Ectodermal cell (in vitro differentiated cells): ENCODE measurements at regions not wholly inside any gene's neighbourhood (a gene's known extent, or its start where the extent isn't known, plus 50 kb on each side); places are given as distances from the start of the nearest gene placed in this dataset.

Source experiments
- H3K27ac ChIP-seq: 2 replicates; pipeline ENCODE4 v1.7.0; 2013; ENCODE audit warnings: mild to moderate bottlenecking, low read depth, low read length; ENCODE audit not compliant: insufficient read depth, poor library complexity, severe bottlenecking
- H3K27me3 ChIP-seq: 2 replicates; pipeline ENCODE4 v1.7.0; 2013; ENCODE audit warnings: mild to moderate bottlenecking, low read length; ENCODE audit not compliant: insufficient read depth, control insufficient read depth, poor library complexity, severe bottlenecking
- H3K36me3 ChIP-seq: one replicate; pipeline ENCODE4 v1.7.0; 2013; ENCODE audit warnings: low read length; ENCODE audit not compliant: control insufficient read depth, insufficient read depth
- H3K4me1 ChIP-seq: one replicate; pipeline ENCODE4 v1.7.0; 2013; ENCODE audit warnings: low read length; ENCODE audit not compliant: control insufficient read depth, insufficient read depth
- H3K4me3 ChIP-seq: 2 replicates; pipeline ENCODE4 v1.7.0; 2013; ENCODE audit warnings: low read depth, low read length, control low read depth; ENCODE audit not compliant: insufficient read depth
- H3K9me3 ChIP-seq: 2 replicates; pipeline ENCODE4 v1.7.0; 2013; ENCODE audit warnings: mild to moderate bottlenecking, low read length, moderate library complexity; ENCODE audit not compliant: control insufficient read depth
- WGBS, 2 experiments: methylation state at CpG; one replicate each; pipeline ENCODE4 v1.1.7; 2013; ENCODE audit warnings: missing lambda C conversion rate in 2 of 2; 5-methylcytosine and 5-hydroxymethylcytosine counted together

GRCh38 chr17:13393841-13394710 lies 207.7 kb downstream of the HS3ST3A1 start:
- Histone ChIP-seq H3K27me3 (no peaks in the 10 kb centered on the region), H3K4me3 (no peak overlapping the region), H3K27ac (no peak overlapping the region), H3K4me1 (peaks cover 8% of the 10 kb centered on the region), H3K36me3 (no peaks in the 10 kb centered on the region), H3K9me3 (no peaks in the 10 kb centered on the region)
- WGBS, 2 experiments = 94 to 96% methylated on average over 12 of the region's 12 CpGs

GRCh38 chr17:13387952-13388351 lies 213.8 kb downstream of the HS3ST3A1 start:
- H3K9me3 ChIP-seq = no peaks in the 10 kb centered on the region
- no peak overlapping the region for H3K27ac ChIP-seq
- H3K36me3 ChIP-seq = no peaks in the 10 kb centered on the region
- no peaks in the 10 kb centered on the region for H3K4me1 ChIP-seq
- WGBS, 2 experiments = no CpG with 5 or more reads among the region's 1 CpG
- H3K27me3 ChIP-seq = no peaks in the 10 kb centered on the region
- H3K4me3 ChIP-seq = no peak overlapping the region

DNA sequence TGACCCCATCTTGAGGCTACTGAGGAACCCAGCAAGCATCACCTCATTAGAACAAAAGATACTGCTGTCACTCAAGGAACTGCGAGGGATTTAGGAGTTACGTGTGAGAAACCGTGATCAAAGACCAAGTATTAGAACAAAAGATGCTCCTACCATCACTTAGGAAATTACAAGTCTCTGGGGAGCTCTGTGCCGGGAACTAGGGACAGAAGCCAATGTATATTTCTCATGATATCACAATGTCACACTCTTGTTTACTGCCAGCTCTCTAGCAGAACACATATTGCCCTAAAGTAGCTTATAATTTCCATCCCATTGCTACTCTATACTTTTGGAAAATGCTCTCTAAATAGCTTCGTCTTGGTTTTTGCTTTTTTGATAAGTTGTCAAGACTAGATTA lies 214.5 kb downstream of the HS3ST3A1 start:
- no peak overlapping the region for H3K27ac ChIP-seq
- H3K4me3 ChIP-seq = no peak overlapping the region
- 67 to 74% methylated on average over 4 of the region's 5 CpGs for WGBS, 2 experiments
- H3K9me3 ChIP-seq = no peaks in the 10 kb centered on the region
- no peaks in the 10 kb centered on the region for H3K36me3 ChIP-seq
- H3K27me3 ChIP-seq = no peaks in the 10 kb centered on the region
- H3K4me1 ChIP-seq = no peaks in the 10 kb centered on the region

DNA sequence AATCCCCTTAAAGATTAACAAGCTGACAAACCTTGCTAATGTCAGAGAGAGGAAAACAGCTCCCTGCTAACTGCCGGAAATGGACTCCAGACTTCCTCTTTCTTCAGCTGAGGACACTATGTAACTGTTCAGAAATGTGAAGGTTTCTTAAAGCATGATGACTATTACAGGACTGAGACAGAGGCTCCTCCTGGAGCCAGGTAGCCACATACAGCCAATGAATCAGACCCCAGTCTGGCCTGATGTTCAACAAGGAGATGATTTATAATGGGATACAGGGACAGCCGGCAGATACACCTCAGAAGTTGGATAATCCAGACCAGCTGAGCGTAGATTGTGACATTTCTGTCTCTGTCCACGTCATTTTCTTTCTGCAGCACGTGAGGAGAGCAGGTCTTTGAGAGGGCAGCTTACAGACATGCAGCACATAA lies 216.2 kb downstream of the HS3ST3A1 start:
- H3K4me3 ChIP-seq = no peak overlapping the region
- no peaks in the 10 kb centered on the region for H3K4me1 ChIP-seq
- 93 to 94% methylated on average over 5 of the region's 5 CpGs for WGBS, 2 experiments
- no peaks in the 10 kb centered on the region for H3K9me3 ChIP-seq
- H3K27ac ChIP-seq = no peak overlapping the region
- H3K36me3 ChIP-seq = no peaks in the 10 kb centered on the region
- H3K27me3 ChIP-seq = no peaks in the 10 kb centered on the region

DNA sequence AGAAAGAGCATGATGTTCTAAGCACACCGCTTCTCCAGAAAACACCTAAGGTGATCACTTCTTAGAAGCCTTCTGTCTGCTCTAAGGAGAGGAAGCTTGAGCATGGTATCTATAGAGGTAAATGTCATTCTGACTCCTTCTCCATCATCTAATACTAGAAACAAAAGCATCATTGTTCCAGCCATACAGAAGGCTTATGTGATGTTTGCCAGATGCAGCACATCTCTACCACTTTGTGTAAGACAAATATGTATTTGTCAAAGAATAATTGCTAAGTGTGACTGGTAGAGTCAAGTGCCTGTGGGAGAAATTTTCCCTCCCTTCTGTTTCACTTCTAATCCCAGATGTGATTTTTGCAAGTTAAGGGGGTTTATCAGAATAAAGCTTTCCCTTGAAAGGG lies 217.1 kb downstream of the HS3ST3A1 start:
- Histone ChIP-seq H3K9me3 (no peaks in the 10 kb centered on the region), H3K27ac (no peak overlapping the region), H3K36me3 (no peaks in the 10 kb centered on the region), H3K27me3 (no peaks in the 10 kb centered on the region), H3K4me1 (no peaks in the 10 kb centered on the region), H3K4me3 (no peak overlapping the region)
- WGBS, 2 experiments = 83 to 85% methylated on average over 1 of the region's 1 CpG

DNA sequence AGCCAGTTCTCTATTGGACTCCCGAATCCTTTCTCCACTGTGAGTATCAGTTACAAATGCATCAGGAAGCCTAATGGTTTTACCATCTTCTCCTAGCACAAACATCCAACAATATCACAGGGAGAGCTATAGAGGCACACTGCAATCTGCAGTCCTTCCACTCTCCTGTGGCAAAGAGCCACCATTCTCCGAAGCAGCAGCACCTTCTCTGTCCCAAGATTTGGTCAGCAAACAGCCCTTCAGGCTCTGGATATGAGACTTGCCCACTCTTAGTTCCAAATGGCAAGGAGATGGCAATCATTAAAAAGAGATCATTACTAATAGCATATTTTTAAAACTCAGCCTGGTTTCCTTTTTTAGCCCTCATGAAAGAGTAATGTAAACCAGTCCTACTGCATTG lies 223.4 kb downstream of the HS3ST3A1 start:
- Histone ChIP-seq H3K27me3 (no peaks in the 10 kb centered on the region), H3K9me3 (no peaks in the 10 kb centered on the region), H3K27ac (no peak overlapping the region), H3K4me1 (no peaks in the 10 kb centered on the region), H3K36me3 (no peaks in the 10 kb centered on the region), H3K4me3 (no peak overlapping the region)
- WGBS, 2 experiments = 91 to 98% methylated on average over 2 of the region's 2 CpGs

DNA sequence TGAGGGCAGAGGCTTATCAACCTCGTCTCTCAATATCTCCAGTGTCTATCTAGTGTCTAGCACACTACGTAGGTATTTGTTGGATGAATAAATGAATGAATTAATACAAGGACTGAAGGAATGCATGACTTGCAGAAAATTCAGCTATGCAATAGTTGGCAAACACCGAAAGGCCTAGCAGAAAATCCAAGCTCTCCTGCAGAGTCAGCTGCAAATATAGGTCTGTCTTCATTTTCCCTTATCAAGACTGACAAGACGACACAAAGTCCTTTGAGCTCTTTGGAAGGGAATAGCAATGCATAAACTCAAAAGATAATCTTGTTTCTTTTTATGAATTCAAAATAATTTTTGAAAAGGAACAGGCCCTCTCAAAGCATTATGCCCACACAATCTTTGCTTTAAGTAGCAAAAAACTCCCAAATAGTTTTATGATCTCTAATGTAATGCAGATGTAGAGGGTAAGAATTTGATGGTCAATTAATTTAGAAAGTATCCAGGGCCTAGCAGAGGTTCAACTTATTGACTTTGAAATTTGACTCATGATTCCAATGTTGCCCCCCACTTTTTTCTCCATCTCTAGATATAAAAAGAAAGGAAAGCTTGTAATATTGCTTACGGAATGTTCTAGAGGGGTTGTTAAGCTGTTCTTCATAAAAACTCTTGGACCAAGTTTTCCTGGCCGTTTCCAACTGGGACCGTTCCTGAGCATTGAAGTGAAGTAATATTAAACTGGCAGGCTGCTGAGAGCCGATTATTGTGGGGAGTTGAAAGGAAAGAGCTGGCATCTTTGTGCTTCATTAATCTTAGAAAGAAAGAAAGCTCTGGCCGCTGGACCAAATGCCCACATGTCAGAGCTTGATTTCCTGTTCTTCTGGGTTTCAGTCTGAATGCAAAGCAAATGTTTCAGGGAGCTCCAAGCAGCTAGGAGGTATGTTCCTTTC lies 227.3 kb downstream of the HS3ST3A1 start:
- Histone ChIP-seq H3K4me3 (no peak overlapping the region), H3K27ac (no peak overlapping the region), H3K27me3 (no peaks in the 10 kb centered on the region), H3K4me1 (no peaks in the 10 kb centered on the region), H3K36me3 (no peaks in the 10 kb centered on the region), H3K9me3 (no peaks in the 10 kb centered on the region)
- WGBS, 2 experiments = 91 to 93% methylated on average over 9 of the region's 9 CpGs

- WGBS, 2 experiments = 88 to 92% methylated on average over 4 of the region's 4 CpGs
- H3K4me3 ChIP-seq = no peak overlapping the region
- no peaks in the 10 kb centered on the region for H3K9me3 ChIP-seq
- H3K27me3 ChIP-seq = no peaks in the 10 kb centered on the region
- no peaks in the 10 kb centered on the region for H3K36me3 ChIP-seq
- H3K27ac ChIP-seq = no peak overlapping the region
- no peaks in the 10 kb centered on the region for H3K4me1 ChIP-seq
Measured at GRCh38 chr17:13372432-13372831, 229.3 kb downstream of the HS3ST3A1 start.

- WGBS, 2 experiments = 95 to 100% methylated on average over 2 of the region's 2 CpGs
- no peaks in the 10 kb centered on the region for H3K4me1 ChIP-seq
- no peak overlapping the region for H3K27ac ChIP-seq
Measured at GRCh38 chr17:13367154-13367553, 234.6 kb downstream of the HS3ST3A1 start.

GRCh38 chr17:13365331-13365730 lies 236.4 kb downstream of the HS3ST3A1 start:
- Histone ChIP-seq H3K4me1 (no peaks in the 10 kb centered on the region), H3K9me3 (no peaks in the 10 kb centered on the region), H3K27ac (no peak overlapping the region), H3K27me3 (no peaks in the 10 kb centered on the region), H3K36me3 (no peaks in the 10 kb centered on the region), H3K4me3 (no peak overlapping the region)
- 100% methylated on average over 2 of the region's 4 CpGs for WGBS, 2 experiments

More at GRCh38 chr17:13367154-13367553, 234.6 kb downstream of the HS3ST3A1 start:
- no peak overlapping the region for H3K4me3 ChIP-seq
- no peaks in the 10 kb centered on the region for H3K9me3 ChIP-seq
- H3K27me3 ChIP-seq = no peaks in the 10 kb centered on the region
- H3K36me3 ChIP-seq = no peaks in the 10 kb centered on the region
